GM19397 (cell line): ENCODE measurements at regions not wholly inside any gene's neighbourhood (a gene's known extent, or its start where the extent isn't known, plus 50 kb on each side); places are given as distances from the start of the nearest gene placed in this dataset.

Experiments used
- ATAC-seq: cut with Tn5 transposase; IDR thresholded peaks from one replicate; pipeline ENCODE4 v1.9.1; 2021; ENCODE audit warnings: mild to moderate bottlenecking, moderate library complexity; ENCODE audit not compliant: unreplicated experiment

DNA sequence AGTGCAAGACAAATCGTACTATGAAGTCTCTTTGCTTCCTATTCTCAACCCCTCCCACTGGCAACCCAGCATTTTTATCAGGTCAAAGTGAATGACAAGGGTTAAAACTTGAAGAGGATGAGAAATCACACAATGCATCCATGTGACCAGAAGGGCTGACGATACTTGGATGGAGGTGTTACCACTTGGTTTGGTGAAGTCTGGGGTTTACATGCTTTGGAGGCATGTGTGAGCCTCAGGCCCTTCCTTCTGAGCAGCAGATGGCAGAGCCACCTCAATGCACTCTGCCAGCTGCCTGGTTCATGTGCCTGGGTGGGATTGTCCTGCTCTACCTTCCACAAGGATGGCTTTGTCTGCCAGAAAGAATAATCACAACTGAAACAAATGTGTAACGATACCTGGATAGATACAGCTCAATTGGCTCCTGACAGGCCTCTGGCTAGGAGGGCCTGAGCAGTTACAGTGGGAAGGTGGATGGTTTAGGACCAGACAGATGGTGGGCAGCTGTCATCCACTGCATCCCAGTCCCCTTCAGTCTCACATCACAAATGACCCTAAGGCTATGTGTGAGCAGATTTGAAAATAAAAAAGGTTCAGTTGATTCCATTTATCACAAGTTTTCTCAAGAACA is 51.5 kb upstream of the CNIH3 start:
- ATAC-seq = no peak

GRCh38 chr1:224565186-224565585 is 50.9 kb upstream of the CNIH3 start:
- ATAC-seq = no peak

DNA sequence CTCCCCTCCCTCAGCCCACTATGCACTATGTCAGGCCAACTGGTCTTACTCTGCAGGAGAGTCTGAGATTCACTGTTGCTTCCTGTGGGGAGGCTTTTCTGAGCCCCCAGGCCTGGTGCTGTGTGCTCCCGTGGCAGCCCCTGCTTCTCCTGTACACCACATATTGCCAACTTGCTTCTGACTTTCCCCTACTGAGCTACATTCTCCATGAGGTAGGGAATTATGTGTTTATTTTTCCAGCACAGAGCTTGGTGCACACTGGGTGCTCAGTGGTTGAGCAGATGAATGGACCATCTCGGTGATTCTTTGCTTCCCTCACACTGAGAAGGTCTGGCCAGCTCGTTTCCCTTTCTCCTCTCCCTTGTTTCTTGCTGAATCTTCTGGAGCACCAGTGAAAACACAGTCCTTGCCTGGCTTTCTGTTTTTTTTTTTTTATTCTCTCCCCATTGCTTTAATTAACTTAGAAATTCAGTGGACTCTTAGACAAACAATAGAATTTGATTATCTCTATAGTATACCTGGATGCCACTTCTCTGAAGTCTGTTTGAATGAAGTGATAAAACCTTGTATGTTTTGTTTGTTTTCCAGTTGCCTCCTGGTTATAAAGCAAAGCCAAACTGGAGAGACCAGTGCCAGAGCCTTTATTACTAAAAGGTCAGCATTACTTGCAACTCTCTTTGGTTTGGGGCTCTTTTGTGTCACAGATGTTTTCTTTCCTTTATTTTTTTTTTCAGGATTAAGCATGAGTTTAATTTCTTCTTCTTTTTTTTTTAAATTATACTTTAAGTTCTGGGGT is 50.3 kb upstream of the CNIH3 start:
- ATAC-seq = no peak
